NCI-H1417 (cell line): ENCODE measurements at regions not wholly inside any gene's neighbourhood (a gene's known extent, or its start where the extent isn't known, plus 50 kb on each side); places are given as distances from the start of the nearest gene placed in this dataset.

ENCODE experiments used
- DNase-seq, 3 experiments: peaks; one replicate each; lab custom pipeline; 2025; lab: John Stamatoyannopoulos, UW

DNA sequence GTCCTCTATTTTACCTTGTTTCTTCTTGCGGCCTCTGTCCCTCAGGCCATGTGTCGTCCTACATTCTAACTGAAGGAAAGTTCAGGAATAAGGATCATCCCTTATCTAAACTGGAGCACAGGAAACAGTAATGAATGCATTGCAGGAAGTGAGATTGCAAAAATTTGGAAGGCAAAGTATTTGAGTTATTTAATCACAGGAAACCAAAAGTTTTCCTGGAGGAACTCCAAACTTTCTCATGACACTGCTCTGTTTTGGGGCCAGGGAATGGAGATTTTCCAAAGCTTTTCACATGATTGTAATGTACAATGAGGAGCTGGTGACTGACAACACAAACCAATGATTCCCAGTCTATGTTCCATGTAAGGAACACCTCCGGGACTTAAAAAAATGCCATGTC is 57.8 kb upstream of the PLSCR4 start:
- no peak for DNase-seq

DNA sequence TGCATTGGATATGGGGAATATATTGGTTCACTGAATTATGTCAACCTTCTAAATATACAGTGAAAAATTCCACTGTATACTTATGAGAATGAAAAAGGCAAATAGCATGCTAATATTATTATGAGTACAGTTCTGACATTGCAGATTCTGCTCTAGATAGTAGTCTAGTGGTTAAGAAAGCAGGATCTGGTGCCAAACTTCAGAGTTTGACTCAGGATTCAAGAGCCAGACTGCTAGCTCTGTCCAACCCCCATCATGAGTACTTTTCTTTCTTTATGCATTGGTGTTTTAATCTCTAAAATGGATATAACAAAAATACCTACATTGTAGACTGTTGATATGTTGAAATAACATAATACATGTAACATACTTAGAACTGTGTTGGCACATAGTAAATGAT is 57.3 kb upstream of the PLSCR4 start:
- DNase-seq = no peak

DNA sequence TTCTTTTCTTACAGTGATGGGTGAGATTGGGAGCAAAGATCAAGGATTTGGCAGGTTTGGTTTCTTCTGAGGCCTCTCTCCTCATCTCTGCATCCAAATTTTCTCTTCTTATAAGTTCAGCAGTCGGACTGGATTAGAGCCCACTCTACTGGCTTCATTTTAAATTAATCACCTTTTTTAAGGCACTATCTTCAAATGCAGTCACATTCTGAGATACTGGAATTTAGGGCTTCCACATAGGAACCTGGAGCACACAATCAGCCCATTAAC is 56.5 kb upstream of the PLSCR4 start:
- DNase-seq = no peak

DNA sequence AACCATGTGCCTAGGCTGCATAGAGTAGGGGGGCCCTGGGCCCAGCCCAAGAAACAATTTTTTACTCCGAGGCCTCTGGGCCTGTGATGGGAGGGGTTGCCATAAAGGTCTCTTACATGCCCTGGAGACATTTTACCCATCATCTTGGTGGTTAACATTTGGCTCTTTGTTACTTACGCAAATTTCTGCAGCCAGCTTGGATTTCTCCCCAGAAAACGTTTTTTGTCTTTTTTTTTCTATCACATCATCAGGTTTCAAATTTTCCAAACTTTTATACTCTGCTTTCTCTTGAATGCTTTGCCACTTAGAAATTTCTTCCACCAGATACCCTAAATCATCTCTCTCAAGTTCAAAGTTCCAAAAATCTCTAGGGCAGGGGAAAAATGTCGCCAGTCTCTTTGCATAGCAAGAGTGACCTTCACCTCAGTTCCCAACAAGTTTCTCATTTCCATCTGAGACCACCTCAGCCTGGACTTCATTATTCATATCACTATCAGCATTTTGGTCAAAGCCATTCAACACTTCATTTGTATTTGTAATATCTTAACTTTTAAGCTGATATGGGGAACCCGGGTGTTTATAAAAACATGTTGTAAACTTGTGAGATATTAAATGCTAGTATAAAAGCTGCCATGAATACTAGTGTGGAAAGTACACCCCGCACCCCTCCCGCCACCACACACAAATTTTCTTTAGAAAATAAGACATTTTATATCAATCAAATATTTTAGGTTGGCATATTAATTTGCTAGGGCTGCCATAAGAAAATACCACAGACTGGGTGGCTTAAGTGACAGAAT is 56.0 kb upstream of the PLSCR4 start:
- no peak for DNase-seq

DNA sequence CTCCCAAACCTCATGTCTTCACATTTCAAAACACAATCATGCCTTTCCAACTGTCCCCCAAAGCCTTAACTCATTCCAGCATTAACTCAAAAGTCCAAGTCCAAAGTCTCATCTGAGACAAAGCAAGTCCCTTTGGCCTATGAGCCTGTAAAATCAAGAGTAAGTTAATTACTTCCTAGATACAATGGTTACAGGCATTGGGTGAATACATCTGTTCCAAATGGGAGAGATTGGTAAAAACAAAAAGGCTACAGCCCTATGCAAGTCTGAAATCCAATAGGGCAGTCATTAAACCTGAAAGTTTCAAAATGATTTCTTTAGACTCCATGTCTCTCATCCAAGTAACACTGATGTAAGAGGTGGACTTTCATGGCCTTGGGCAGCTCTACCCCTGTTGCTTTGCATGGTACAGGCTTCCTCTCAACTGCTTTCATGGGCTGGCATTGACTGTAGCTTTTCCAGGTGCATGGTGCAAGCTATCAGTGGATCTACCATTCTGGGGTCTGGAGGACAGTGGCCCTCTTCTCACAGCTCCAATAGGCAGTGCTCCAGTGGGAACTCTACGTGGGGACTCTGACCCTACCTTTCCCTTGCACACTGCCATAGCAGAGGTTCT is 55.0 kb upstream of the PLSCR4 start:
- no peak for DNase-seq

DNA sequence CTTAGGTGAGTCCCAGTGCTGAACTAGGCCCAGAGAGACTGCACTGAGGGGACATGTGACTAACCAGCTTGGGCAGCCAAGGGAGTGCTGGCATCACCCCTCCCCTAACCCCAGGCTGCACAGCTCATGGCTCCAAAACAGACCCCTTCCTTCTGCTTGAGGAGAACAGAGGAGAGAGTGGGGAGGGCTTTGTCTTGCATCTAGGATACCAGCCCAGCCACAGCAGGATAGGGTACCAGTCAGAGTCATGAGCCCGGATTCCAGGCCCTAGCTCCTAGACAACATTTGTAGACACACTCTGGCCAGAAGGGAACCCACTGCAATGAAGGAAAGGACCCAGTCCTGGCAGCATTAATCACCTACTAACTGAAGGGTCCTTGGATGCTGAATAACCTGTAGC is 49.9 kb upstream of the PLSCR4 start:
- DNase-seq = no peak
